HG03159 (cell line): ENCODE measurements at regions not wholly inside any gene's neighbourhood (a gene's known extent, or its start where the extent isn't known, plus 50 kb on each side); places are given as distances from the start of the nearest gene placed in this dataset.

Source experiments
- ATAC-seq: cut with Tn5 transposase; IDR thresholded peaks from one replicate; pipeline ENCODE4 v1.9.1; 2021; ENCODE audit warnings: mild to moderate bottlenecking, moderate library complexity; ENCODE audit not compliant: unreplicated experiment

- no peak for ATAC-seq
These were observed 67.6 kb upstream of the AMPD3 start for GRCh38 chr11:10387206-10388083.

DNA sequence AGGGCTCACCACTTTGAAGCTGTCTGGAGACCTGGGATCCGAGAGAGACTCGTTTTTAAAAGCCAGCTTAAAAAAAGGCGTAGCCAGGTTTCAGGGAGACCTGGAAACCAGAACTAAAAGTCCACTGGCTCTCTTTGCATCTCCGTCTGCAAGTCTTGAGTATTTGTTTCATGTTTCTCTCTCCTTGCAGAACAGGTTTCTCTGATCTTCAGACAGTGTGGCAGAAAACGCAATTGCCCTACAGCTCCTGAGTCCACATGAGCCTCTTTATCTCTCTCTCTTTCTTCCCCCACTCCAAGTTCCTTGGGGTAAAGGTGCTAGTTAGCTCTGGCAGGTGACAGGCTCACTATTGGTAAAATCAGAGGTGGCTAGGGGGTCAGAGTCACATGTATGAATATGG is 67.0 kb upstream of the AMPD3 start:
- ATAC-seq: no peak

GRCh38 chr11:10388574-10388973 is 66.5 kb upstream of the AMPD3 start:
- ATAC-seq: no peak

GRCh38 chr11:10390375-10390774 is 64.7 kb upstream of the AMPD3 start:
- ATAC-seq: no peak

DNA sequence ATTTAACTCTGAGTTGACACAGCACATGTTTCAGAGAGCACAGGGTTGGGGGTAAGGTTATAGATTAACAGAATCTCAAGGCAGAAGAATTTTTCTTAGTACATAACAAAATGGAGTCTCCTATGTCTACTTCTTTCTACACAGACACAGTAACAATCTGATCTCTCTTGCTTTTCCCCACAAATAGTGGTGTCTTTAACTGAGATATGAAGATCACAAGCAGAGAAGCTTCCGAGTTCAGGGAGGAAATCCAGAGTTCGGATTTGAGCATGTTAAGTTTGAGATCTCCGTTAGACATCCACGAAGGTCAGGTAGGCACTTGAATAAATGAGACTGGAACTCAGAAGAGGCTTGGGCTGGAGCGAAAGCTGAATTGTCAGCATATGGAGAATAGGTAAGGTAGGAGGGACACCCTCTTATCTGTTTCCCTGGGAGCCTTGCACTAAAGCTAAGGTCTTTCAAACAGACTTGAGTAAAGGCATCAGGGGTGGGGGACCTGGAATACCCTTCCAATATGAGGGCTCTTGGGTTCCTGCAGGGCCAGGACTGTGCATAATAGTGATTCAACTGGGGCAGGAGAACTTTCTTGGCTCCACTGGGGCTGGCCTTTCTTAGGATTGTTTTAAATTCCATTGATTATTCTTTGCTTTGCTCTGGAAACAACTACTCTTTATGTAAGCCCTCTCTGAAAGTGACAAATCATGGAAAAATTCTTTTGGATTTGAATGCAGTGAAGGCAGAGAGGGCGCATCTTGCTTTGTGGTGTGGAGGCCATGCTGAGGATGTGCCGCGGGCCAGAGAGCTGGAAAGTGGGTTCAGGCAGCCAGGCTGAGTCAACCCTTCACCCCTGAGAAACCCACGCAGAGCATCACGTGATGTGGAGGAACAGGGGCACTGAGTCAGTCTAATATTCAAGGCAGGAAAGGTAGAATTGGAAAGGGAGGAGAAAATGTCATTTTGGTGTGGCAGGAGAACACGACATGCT is 62.7 kb upstream of the AMPD3 start:
- ATAC-seq: no peak

- no peak for ATAC-seq
These were observed 60.6 kb upstream of the AMPD3 start for GRCh38 chr11:10394229-10395101.

DNA sequence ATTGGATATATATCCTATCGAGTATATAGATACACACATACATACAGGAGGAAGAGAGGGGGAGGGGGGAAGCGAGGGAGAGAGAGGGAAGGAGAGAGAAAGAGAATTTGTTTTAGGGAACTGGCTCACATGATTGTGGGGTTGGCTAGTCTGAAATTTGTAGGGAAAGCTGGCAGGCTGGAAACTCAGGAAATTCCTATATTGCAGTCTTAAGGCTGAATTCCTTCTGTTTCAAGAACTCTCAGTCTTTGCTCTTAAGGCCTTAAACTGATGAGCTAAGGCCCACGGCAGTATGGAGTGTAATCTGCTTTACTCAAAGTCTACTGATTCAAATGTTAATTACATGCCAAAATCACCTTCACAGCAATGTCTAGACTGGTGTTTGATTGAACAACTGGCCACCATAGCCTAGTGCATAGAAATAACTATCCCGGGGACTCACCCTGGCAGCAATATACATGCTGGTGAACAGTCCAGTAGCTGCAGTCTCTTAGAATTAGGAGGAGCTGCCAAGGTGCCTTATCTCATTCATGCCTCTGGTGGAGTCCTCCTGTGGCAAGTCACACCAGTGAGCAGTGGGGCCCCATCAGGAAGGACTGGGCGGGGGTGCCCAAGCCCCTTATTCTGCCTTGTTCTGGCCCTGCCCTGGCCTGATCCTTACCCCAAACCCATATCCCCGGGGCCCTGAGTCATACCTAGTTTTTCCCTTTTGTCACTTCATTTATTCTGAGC is 59.7 kb upstream of the AMPD3 start:
- no peak for ATAC-seq

- no peak for ATAC-seq
These were observed 58.3 kb upstream of the AMPD3 start for GRCh38 chr11:10396771-10397170.

GRCh38 chr11:10397226-10397987 is 57.7 kb upstream of the AMPD3 start:
- ATAC-seq: no peak

DNA sequence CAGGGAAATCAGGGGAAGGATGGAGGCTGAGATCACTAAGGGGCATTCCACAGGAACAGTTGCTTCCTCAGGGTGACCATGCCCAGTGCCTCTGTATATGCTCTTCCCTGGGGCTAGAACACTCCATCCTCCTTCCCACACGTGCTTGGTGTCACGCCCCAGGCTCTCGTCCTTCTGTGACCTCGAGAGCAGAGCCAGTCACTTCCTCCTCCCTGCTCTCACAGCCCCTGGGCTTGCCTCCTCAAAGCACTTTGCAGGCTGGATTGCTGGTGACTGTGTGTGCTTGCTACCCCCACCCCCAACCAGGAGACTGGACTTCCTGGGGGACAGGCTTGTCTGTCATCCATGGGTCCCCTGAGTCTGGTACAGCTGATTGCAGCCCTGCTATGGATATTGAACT is 56.5 kb upstream of the AMPD3 start:
- ATAC-seq: no peak

DNA sequence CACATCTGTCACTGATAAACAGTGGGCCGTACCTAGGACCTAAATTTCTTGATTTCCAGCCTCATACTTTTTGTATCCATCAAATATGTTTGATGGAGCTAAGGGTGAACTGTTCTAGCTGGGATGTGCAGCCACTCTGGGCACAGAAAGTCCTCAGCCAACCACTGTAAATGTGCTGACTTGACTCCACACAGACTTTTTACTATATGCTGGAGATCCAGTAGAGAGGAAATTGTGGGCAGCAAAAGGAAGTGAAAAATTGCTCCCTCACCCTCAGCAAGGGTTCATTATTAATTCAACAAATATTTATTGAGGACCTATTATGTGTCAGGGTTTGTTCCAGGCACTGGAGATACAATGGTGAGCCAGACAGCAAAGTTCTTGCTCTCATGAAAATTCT is 54.2 kb upstream of the AMPD3 start:
- no peak for ATAC-seq

DNA sequence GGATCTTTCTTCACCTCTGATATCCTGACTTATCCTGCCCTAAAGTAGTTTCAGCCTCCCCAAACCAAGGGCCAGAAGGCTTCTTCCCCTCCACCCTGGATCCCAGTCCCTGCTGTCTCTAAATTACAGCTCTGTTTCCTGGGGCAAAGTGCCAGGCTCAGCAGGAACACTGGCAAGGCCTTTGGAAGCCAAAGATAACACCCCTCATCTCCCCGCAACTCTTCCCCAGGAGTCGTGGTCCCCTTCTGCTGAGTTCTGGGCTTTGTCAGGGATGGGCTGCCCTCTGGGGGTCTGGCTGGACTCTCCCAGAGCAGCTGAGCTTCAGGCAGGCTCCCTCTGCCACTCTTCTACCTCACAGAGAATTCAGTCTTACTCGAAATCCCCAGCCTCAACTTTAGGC is 53.8 kb upstream of the AMPD3 start:
- ATAC-seq: no peak

DNA sequence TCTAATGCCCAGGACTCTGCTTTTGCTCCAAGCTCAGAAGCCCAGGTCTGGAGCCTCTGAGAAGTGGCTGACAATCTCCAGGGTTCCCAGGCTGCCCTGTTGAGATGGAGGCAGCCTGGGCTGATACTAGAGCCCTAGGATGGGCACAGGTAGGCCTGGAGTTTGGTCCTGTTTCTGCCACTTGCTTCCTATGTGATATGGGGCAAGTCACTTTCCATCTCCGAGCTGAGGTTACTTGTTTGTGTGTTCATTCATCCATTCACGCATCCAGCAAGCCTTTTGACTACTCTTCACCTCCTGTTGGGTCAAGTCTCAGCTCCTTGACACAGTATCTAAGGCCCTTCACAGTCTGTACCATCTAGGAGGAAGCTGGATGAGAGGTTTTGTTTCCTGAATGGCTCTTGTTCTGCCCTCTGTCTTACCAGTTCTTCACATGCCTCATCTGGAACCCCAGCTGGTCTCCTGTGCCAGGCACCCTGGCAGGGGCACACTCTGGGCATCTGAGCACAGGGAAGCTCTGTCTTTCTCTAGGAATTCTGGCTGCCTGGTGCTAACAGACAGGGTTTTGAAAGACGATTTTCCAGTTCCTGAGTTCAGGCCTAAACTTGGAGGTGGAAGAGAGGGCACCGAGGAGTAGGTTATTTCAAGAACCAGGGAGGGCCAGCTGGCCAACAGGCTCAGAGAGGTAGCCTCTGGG is 53.2 kb upstream of the AMPD3 start:
- no peak for ATAC-seq
